GM03348 (cell line): ENCODE measurements at regions not wholly inside any gene's neighbourhood (a gene's known extent, or its start where the extent isn't known, plus 50 kb on each side); places are given as distances from the start of the nearest gene placed in this dataset.

Experiments used
- DNase-seq: peaks from one replicate; pipeline ENCODE4 v3.0.0; 2012; ENCODE audit warnings: low spot score

GRCh38 chr13:59546178-59546577, 617.5 kb downstream of the DIAPH3 start:
- DNase-seq = no peak

GRCh38 chr13:59547950-59548349, 615.8 kb downstream of the DIAPH3 start:
- DNase-seq = no peak

- DNase-seq = no peak
These were observed 600.8 kb downstream of the DIAPH3 start for GRCh38 chr13:59562924-59563323.

GRCh38 chr13:59566561-59566960, 597.2 kb downstream of the DIAPH3 start:
- DNase-seq = no peak

- no peak for DNase-seq
These were observed 595.4 kb downstream of the DIAPH3 start for GRCh38 chr13:59568306-59568705.

- DNase-seq = no peak
These were observed 593.5 kb downstream of the DIAPH3 start for GRCh38 chr13:59570204-59570603.

GRCh38 chr13:59584101-59584500, 579.6 kb downstream of the DIAPH3 start:
- no peak for DNase-seq

- DNase-seq = no peak
These were observed 578.7 kb downstream of the DIAPH3 start for GRCh38 chr13:59584761-59585670.

GRCh38 chr13:59587030-59587429, 576.7 kb downstream of the DIAPH3 start:
- DNase-seq = no peak

GRCh38 chr13:59587971-59588716, 575.6 kb downstream of the DIAPH3 start:
- DNase-seq = no peak

- no peak for DNase-seq
These were observed 575.0 kb downstream of the DIAPH3 start for GRCh38 chr13:59588717-59589067.

GRCh38 chr13:59601993-59602392, 561.7 kb downstream of the DIAPH3 start:
- no peak for DNase-seq

GRCh38 chr13:59603646-59604045, 560.1 kb downstream of the DIAPH3 start:
- no peak for DNase-seq

GRCh38 chr13:59607172-59607571, 556.6 kb downstream of the DIAPH3 start:
- DNase-seq = no peak

- no peak for DNase-seq
These were observed 555.9 kb downstream of the DIAPH3 start for GRCh38 chr13:59607780-59608233.

- DNase-seq = no peak
These were observed 554.3 kb downstream of the DIAPH3 start for GRCh38 chr13:59609421-59609820.
